ENCODE measurements at regions not wholly inside any gene's neighbourhood (a gene's known extent, or its start where the extent isn't known, plus 50 kb on each side); places are given as distances from the start of the nearest gene placed in this dataset.

GRCh38 chr7:112594397-112594796 is 113.6 kb downstream of the LSMEM1 start:
- DNase-seq (ENCODE audit: low read depth) = peak; percentile 6

GRCh38 chr7:112596260-112596659 is 115.5 kb downstream of the LSMEM1 start:
- DNase-seq (ENCODE audit: low read depth) = peak; percentile 35

- no peak for DNase-seq (ENCODE audit: low read depth)
Measured at GRCh38 chr7:112596981-112597380, 116.2 kb downstream of the LSMEM1 start.

- no peak for DNase-seq (ENCODE audit: low read depth)
Measured at GRCh38 chr7:112603673-112604072, 122.9 kb downstream of the LSMEM1 start.

- DNase-seq (ENCODE audit: low read depth) = no peak
Measured at GRCh38 chr7:112610636-112611035, 129.8 kb downstream of the LSMEM1 start.

- no peak for DNase-seq (ENCODE audit: low read depth)
Measured at GRCh38 chr7:112615701-112616100, 134.9 kb downstream of the LSMEM1 start.

GRCh38 chr7:112616295-112616694 is 135.5 kb downstream of the LSMEM1 start:
- DNase-seq (ENCODE audit: low read depth) = no peak

GRCh38 chr7:112619343-112619742 is 138.6 kb downstream of the LSMEM1 start:
- no peak for DNase-seq (ENCODE audit: low read depth)

GRCh38 chr7:112622159-112622715 is 141.4 kb downstream of the LSMEM1 start:
- DNase-seq (ENCODE audit: low read depth) = no peak

- no peak for DNase-seq (ENCODE audit: low read depth)
Measured at GRCh38 chr7:112624416-112624815, 143.6 kb downstream of the LSMEM1 start.

GRCh38 chr7:112630565-112630964 is 149.8 kb downstream of the LSMEM1 start:
- peak; percentile 6 for DNase-seq (ENCODE audit: low read depth)

GRCh38 chr7:112634107-112634506 is 153.3 kb downstream of the LSMEM1 start:
- no peak for DNase-seq (ENCODE audit: low read depth)

GRCh38 chr7:112635742-112636141 is 154.5 kb downstream of the TMEM168 start:
- no peak for DNase-seq (ENCODE audit: low read depth)

- no peak for DNase-seq (ENCODE audit: low read depth)
Measured at GRCh38 chr7:112638675-112639400, 151.4 kb downstream of the TMEM168 start.

GRCh38 chr7:112640685-112641084 is 149.5 kb downstream of the TMEM168 start:
- no peak for DNase-seq (ENCODE audit: low read depth)

- DNase-seq (ENCODE audit: low read depth) = no peak
Measured at GRCh38 chr7:112646783-112647182, 143.4 kb downstream of the TMEM168 start.

- no peak for DNase-seq (ENCODE audit: low read depth)
Measured at GRCh38 chr7:112648781-112649180, 141.4 kb downstream of the TMEM168 start.

- no peak for DNase-seq (ENCODE audit: low read depth)
Measured at GRCh38 chr7:112649560-112649959, 140.6 kb downstream of the TMEM168 start.

- no peak for DNase-seq (ENCODE audit: low read depth)
Measured at GRCh38 chr7:112654322-112655216, 135.6 kb downstream of the TMEM168 start.

- no peak for DNase-seq (ENCODE audit: low read depth)
Measured at GRCh38 chr7:112665709-112666108, 124.5 kb downstream of the TMEM168 start.

GRCh38 chr7:112668561-112668960 is 121.6 kb downstream of the TMEM168 start:
- DNase-seq (ENCODE audit: low read depth) = no peak

- DNase-seq (ENCODE audit: low read depth) = no peak
Measured at GRCh38 chr7:112669306-112669705, 120.9 kb downstream of the TMEM168 start.

- no peak for DNase-seq (ENCODE audit: low read depth)
Measured at GRCh38 chr7:112670193-112670592, 120.0 kb downstream of the TMEM168 start.
